ENCODE measurements at regions not wholly inside any gene's neighbourhood (a gene's known extent, or its start where the extent isn't known, plus 50 kb on each side); places are given as distances from the start of the nearest gene placed in this dataset.

- TF ChIP-seq CTCF (IDR thresholded peaks at IDR 0.05; ENCODE audit: borderline replicate concordance, extremely low read depth, low read length, poor library complexity, severe bottlenecking) (no peak), EZH2 (IDR thresholded peaks at IDR 0.05; ENCODE audit: borderline replicate concordance, low read depth, low read length, severe bottlenecking) (no peak)
Measured at GRCh38 chr14:82951171-82951570, 1417.5 kb upstream of the SEL1L start.

Measured in DND-41 (cell line).